ENCODE measurements at regions not wholly inside any gene's neighbourhood (a gene's known extent, or its start where the extent isn't known, plus 50 kb on each side); places are given as distances from the start of the nearest gene placed in this dataset.
A peak's percentile ranks its signal among the peaks of the same experiment; 100 is the strongest.
"Not testable (repeated sequence)": the region's sequence is repeated elsewhere in the genome, so short reads cannot be mapped to it uniquely, and the experiment has no call there.

- DNase-seq (ENCODE audit: low spot score) = no peak
These were observed 460.2 kb downstream of the LTN1 start for GRCh38 chr21:28532446-28532845.

DNA sequence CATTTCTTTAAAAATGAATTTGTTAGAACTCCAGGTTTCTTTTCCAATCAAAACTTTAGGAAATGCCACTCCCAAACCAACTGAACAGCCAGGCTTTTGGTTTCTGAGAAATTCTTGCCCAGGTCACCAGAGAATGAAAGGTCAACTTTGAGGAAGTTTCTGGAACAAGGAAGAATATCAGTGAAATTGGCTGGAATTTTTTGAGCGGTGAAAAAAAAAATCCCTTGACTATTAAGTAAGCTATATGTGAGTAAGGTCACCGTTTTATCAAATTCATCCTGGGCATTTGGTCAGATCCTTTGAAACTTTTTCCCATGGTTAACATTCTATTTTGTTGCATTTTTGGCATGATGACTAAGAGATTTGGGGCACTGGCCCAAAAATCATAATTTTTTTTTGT is 469.3 kb downstream of the LTN1 start:
- no peak for DNase-seq (ENCODE audit: low spot score)

- DNase-seq (ENCODE audit: low spot score) = no peak
These were observed 470.5 kb downstream of the LTN1 start for GRCh38 chr21:28522014-28522799.

DNA sequence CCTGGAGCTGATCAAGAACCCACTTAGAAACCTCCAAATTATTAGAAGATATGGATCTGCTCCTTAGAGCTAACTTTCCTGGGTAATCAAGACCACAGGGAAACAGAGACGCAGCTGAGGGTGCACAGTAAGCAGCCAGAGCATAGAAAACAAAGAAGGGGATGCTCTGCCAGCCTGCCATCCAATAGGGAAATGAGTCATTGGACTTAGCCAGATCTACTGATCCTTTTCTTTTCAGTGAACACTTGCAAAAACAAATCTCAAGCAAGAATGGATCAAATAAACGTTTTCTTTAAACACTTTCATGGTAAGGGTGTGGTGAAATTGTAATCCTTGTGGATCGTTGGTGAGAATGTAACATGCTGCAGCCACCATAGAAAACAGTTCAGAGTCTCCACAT is 474.0 kb downstream of the LTN1 start:
- no peak for DNase-seq (ENCODE audit: low spot score)

GRCh38 chr21:28516991-28517592 is 475.6 kb downstream of the LTN1 start:
- peak; percentile 10 for DNase-seq (ENCODE audit: low spot score)

DNA sequence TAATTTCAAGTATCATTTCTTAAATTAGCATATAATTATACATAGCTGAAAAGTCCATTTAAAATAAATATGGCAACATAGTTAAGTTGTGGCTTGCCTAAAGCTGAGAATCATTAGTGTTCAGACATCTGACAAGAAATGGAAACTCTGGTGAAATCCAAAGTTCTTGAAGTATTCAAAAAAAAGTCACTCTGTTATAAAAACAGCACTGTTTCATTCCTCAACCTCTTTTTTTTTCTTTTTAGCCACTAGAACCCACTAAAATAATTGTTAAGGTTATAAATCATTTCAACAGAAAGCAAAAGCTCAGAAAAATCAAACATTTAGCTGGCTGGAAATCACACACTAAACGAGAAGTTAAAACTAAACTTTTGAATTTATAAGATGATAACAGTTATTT is 476.7 kb downstream of the LTN1 start:
- DNase-seq (ENCODE audit: low spot score) = no peak

DNA sequence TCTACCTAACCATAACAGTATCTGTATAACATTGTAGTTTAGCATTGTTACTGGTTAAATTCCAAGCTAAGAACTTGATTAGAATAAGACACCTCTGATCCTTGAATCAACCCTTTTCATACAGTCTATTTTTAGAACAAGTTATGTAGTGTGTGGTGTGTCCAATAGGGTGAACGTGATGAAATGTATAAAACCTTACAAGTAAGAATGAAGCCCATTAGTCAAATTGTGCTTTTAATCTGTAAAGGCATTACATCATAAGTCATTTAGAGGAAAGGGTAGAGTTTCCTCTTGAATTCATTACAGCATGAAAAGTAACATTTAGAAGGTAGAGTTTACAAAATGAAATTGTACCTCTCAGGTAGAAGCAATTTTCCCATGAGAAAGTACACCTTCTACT is 479.2 kb downstream of the LTN1 start:
- no peak for DNase-seq (ENCODE audit: low spot score)

DNA sequence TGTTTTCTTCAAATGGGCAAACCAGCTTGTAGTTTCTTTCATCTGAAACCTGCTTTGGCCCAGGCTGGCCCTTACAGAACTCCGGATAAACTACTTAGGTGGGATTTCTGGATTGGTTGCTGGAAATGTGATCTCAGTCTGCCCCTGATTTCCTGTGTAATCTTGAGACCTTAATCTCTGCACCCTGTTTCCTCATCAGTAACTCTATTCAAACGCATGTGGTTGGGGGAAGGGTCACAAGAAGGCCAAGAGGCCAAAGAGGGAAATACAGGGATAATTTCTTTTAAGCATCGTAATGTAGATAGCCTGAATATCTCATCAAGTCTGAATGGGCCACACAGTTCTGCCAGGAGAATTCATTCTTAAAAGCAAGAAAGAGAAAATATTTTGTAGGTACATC is 483.6 kb downstream of the LTN1 start:
- DNase-seq (ENCODE audit: low spot score) = no peak

- no peak for DNase-seq (ENCODE audit: low spot score)
These were observed 484.6 kb downstream of the LTN1 start for GRCh38 chr21:28508126-28508525.

GRCh38 chr21:28496517-28496916 is 496.2 kb downstream of the LTN1 start:
- DNase-seq (ENCODE audit: low spot score) = no peak

- no peak for DNase-seq (ENCODE audit: low spot score)
These were observed 500.6 kb downstream of the LTN1 start for GRCh38 chr21:28492127-28492526.

DNA sequence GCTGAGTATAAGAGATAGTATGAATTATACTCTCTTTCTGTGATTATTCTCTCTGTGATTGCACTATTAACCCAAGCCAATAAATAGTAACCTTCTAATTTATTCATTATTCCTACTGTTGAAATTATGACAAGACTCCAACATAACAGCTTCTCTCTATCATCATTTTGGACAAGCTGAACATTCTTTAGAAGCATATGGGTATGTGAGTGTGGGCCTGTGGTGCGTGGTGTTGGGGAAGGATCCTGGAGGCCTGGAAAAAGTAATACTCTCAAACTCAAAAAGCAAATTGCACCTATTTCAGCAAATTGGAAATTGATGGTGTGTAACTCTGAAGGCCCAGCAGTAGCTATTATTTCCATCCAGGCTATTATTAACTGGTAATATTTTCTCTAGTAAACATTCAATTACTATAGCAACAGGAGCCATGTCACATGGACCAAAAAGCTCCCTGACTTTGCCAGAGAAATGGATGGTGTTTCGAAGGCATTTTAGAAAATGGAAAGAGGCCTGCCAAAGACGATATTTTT is 502.8 kb downstream of the LTN1 start:
- DNase-seq (ENCODE audit: low spot score) = no peak

- no peak for DNase-seq (ENCODE audit: low spot score)
These were observed 503.5 kb downstream of the LTN1 start for GRCh38 chr21:28489162-28489561.

DNA sequence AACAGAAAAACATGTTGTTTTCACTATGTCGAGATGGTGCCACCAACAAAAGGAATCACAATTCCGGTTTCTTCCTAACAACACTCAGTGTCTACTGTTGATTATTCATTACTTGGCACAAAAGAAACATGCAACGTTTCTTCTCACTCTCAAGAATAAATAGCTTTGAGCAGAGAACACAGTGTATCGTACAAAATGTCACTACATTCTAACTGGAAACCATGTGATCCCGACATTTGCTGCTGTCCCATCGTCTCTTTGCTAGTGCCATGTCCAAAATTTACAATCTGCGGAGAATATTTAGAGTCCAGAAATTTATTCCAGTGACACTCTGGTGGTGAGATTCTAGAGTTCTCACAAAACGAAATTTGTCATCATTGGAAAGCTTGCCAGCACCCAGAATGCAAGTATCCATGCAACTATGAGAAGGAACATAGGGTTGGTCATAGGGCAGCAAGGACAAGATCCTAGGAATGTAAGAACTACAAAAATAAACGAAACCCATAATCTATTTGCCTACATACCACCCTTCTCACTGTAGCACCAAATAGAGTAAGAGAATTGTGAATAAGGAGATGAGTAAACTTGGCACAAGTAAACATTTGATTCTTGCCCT is 505.1 kb downstream of the LTN1 start:
- no peak for DNase-seq (ENCODE audit: low spot score)

GRCh38 chr21:28485301-28486022 is 507.2 kb downstream of the LTN1 start:
- DNase-seq (ENCODE audit: low spot score) = peak; percentile 37

GRCh38 chr21:28483301-28484035 is 509.2 kb downstream of the LTN1 start:
- DNase-seq (ENCODE audit: low spot score) = no peak

GRCh38 chr21:28482657-28483056 is 510.0 kb downstream of the LTN1 start:
- DNase-seq (ENCODE audit: low spot score) = no peak

- no peak for DNase-seq (ENCODE audit: low spot score)
These were observed 512.2 kb downstream of the LTN1 start for GRCh38 chr21:28480470-28480869.

- no peak for DNase-seq (ENCODE audit: low spot score)
These were observed 519.0 kb downstream of the LTN1 start for GRCh38 chr21:28473530-28474220.

- DNase-seq (ENCODE audit: low spot score) = not testable (repeated sequence)
These were observed 520.1 kb downstream of the LTN1 start for GRCh38 chr21:28472543-28472942.

DNA sequence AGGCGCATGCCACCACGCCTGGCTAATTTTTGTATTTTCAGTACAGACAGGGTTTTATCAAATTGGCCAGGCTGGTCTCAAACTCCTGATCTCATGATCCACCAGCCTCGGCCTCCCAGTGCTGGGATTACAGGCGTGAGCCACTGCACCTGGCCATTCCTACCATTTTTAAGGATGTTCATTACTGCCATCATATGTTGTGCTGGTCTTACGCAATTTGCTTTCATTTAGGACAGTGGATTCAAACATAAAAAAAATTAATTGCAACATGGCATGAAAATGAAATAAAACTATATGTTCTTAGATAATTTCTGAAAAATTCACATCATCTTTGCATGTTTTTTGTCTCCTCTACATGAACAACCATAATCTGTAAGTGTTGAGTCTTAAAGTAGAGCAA is 527.7 kb downstream of the LTN1 start:
- DNase-seq (ENCODE audit: low spot score) = no peak

Data from hepatic stellate cell (primary cell).